ENCODE measurements at regions not wholly inside any gene's neighbourhood (a gene's known extent, or its start where the extent isn't known, plus 50 kb on each side); places are given as distances from the start of the nearest gene placed in this dataset.

DNA sequence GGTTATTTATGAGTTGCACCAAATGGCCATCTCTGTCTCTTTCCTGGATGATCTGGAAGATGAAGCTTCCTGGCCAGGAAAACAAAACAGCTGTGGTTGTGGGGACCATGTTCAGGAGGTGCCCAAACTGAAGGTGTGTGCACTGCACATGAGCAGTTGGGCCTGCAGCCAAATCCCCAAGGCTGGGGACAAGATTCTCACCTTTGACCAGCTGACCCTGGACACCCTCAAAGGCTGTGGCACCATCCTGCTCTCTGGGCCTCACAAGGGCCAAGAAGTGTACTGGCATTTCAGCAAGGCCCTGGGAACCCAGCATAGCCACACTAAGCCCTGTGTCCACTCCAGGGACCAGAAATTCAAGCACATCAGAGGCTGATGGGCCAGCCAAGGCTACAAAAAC, 84.2 kb downstream of the KCNRG start:
- DNase-seq (ENCODE audit: low read depth), result no peak
- TF ChIP-seq, protein P1, sequence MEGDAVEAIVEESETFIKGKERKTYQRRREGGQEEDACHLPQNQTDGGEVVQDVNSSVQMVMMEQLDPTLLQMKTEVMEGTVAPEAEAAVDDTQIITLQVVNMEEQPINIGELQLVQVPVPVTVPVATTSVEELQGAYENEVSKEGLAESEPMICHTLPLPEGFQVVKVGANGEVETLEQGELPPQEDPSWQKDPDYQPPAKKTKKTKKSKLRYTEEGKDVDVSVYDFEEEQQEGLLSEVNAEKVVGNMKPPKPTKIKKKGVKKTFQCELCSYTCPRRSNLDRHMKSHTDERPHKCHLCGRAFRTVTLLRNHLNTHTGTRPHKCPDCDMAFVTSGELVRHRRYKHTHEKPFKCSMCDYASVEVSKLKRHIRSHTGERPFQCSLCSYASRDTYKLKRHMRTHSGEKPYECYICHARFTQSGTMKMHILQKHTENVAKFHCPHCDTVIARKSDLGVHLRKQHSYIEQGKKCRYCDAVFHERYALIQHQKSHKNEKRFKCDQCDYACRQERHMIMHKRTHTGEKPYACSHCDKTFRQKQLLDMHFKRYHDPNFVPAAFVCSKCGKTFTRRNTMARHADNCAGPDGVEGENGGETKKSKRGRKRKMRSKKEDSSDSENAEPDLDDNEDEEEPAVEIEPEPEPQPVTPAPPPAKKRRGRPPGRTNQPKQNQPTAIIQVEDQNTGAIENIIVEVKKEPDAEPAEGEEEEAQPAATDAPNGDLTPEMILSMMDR (conservative IDR thresholded peaks at IDR 0.05; ENCODE audit: low read depth, low read length), result no peak
- H3K4me3 ChIP-seq (ENCODE audit: low read depth, low read length), result no peak overlapping the region

DNA sequence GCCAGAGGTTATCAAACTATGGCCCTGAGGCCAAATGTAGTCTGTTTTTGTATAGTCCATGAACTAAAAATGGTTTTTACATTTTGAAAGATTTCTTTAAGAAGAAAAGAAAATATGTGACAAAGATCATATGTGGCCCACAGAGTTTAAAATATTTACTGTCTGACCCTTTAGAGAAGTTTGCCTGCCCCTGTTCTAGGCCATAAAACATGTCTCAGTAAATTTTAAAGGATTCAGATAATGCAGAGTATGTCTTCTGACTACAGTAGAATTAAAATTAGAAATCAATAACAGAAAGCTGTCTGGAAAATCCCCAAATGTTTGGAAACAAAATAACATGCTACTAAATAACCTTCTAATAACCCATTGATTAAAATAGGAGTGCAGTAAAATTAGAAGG, 86.3 kb downstream of the KCNRG start:
- no peak for DNase-seq (ENCODE audit: low read depth)
- H3K4me3 ChIP-seq (ENCODE audit: low read depth, low read length), result no peak overlapping the region
- TF ChIP-seq, protein P1 (conservative IDR thresholded peaks at IDR 0.05; ENCODE audit: low read depth, low read length), result no peak

DNA sequence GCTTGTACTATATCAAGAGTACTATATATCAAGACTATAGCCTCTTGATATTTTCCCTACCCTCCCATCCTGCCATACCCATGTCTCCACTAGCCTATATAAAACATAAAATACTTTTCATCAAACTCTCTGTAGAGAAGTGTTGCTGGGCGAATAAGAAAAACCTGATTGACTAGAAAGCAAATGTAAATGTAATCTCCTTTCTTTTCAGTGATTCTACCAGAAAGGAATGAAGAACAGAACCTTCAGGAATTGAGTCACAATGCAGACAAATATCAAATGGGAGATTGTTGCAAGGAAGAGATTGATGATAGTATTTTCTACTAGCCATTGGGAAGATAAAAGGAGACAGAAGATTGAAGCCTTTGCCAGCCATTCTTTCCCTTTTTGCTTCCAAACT, 89.2 kb downstream of the KCNRG start:
- TF ChIP-seq, protein P1 (conservative IDR thresholded peaks at IDR 0.05; ENCODE audit: low read depth, low read length), result no peak
- no peak overlapping the region for H3K4me3 ChIP-seq (ENCODE audit: low read depth, low read length)
- DNase-seq (ENCODE audit: low read depth), result no peak

DNA sequence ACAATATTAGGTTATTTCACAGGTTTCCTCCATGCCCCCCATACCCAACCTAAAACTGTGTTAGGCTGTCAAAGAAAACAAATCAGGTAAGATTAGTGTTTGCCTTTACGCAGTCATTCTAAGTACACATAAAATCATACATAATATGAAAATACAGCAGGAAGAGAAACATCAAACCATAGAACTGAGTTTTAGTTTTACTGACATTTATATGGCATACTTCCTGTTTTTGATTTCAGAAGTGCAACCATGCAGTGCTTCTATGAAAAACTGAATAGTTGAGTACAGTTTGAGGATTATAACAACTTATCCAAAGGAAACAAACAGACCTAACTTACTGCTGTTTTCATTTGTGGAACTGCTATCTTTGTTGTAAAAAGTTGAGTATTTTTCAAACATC, 91.3 kb downstream of the KCNRG start:
- no peak overlapping the region for H3K4me3 ChIP-seq (ENCODE audit: low read depth, low read length)
- no peak for DNase-seq (ENCODE audit: low read depth)
- TF ChIP-seq, protein P1 (conservative IDR thresholded peaks at IDR 0.05; ENCODE audit: low read depth, low read length), result no peak

DNA sequence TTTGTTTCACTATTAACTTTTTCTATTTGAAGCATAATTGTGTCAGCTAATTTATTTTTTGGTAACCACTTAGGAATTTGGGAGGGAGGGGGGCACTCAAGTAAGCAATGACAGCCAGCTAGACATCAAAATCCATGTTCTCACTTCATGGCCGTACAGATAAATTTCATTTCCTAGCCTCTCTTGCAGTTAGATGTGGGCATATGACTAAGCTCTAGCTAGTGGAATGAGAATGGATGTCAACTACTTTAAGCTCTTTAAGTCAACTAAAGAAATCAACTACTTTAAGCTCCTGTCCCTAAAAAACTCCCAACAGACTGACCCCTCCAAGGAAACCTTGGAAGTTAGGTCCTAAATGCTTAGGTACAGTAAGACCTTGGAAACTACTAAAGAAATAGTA, 92.0 kb downstream of the KCNRG start:
- TF ChIP-seq, protein P1 (conservative IDR thresholded peaks at IDR 0.05; ENCODE audit: low read depth, low read length), result no peak
- DNase-seq (ENCODE audit: low read depth), result no peak
- H3K4me3 ChIP-seq (ENCODE audit: low read depth, low read length), result no peak overlapping the region

DNA sequence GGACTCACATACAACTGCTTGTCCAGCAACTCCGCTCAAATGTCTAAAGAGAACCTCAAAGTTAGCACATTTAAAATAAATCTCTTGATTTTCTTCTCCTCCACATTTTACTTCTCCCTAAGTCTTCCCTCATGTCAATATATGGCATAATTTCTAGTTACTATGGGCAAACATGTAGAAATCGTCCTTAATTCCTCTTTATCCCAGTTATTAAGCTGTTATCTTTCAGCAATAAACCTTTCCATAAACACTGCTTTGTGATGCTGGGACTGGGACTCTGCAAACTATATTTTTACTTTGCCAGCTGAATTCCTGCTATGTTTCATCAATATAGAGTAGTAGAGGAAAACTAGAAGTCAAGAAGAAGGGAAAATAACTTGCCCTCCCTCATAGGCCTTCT, 99.7 kb downstream of the KCNRG start:
- DNase-seq (ENCODE audit: low read depth), result no peak
- TF ChIP-seq, protein P1 (conservative IDR thresholded peaks at IDR 0.05; ENCODE audit: low read depth, low read length), result no peak
- no peak overlapping the region for H3K4me3 ChIP-seq (ENCODE audit: low read depth, low read length)

DNA sequence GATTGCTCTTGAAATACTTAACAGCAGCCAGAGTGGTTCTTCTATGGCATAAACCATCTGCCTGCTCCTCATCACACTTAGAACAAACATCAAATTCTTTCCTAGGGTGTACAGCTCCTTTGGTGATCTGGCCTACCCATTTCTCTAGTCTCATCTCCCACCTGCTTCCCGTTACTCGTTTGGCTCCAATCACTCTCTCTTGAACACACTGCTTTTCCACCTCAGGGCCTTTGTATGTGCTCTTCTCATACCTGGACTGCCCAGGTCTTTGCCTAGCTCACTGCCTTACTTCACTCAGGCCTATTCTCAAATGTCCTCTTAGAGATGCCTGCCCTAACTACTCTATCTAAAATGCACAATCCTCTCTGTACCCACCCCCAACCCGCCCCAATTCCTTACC, 100.5 kb downstream of the KCNRG start:
- no peak overlapping the region for H3K4me3 ChIP-seq (ENCODE audit: low read depth, low read length)
- DNase-seq (ENCODE audit: low read depth), result no peak
- TF ChIP-seq, protein P1 (conservative IDR thresholded peaks at IDR 0.05; ENCODE audit: low read depth, low read length), result no peak

All from epithelial cell of proximal tubule (primary cell).